ENCODE measurements at regions not wholly inside any gene's neighbourhood (a gene's known extent, or its start where the extent isn't known, plus 50 kb on each side); places are given as distances from the start of the nearest gene placed in this dataset.

DNA sequence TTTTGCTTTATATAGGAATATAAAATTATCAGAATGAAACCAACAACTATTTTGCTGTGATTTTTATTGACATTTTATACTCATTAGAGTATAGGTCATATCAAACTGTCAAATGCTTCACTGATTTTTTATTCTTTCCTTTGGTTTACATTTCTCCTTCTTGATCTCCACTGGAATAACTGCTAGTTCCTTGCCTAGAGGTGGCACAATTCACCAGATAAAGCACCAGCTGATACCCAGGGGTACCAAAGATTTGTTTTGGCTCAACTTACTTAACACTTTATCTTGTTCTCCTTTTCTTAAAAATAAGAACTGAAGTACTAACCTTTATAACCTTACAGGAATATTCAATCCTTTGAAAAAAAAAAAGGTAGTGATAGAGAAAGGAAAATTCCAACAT is 725.1 kb upstream of the CHORDC1 start:
- Histone ChIP-seq H3K27me3 (no peaks in the 10 kb centered on the region), H3K27ac (no peak overlapping the region), H3K9me3 (no peaks in the 10 kb centered on the region), H3K4me3 (no peak overlapping the region), H3K4me1 (no peaks in the 10 kb centered on the region), H3K36me3 (no peaks in the 10 kb centered on the region)
- DNase-seq (ENCODE audit: low spot score in 2 of 2): no peak
- peak in 1 of 3 experiments; percentile 17 for TF ChIP-seq CTCF (IDR thresholded peaks at IDR 0.05)
- intact Hi-C loops (cut with DNase I): no loop called here

DNA sequence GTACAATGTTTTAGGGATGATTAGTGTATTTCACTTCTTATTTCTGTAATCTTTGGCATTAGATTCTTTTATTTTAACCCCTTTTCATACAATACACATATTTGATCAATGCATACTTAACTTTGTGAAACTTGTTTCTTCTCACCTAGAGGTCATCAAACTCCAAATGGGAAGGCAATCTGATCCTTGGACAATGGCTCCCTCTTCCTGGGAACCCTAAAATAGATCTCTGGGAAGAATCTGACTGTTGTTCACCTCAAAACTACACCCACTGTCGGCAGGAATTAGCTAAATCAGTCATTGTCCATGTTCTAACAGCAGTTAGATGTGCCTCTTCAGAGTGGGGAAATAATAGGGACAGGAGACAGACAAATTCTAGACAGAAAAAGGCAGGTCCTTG is 707.4 kb upstream of the CHORDC1 start:
- Histone ChIP-seq H3K27me3 (no peaks in the 10 kb centered on the region), H3K4me3 (no peak overlapping the region), H3K27ac (no peak overlapping the region), H3K36me3 (no peaks in the 10 kb centered on the region), H3K4me1 (no peaks in the 10 kb centered on the region), H3K9me3 (no peaks in the 10 kb centered on the region)
- no peak for TF ChIP-seq CTCF (IDR thresholded peaks at IDR 0.05)
- intact Hi-C loops (cut with DNase I): no loop called here
- no peak for DNase-seq (ENCODE audit: low spot score in 2 of 2)

DNA sequence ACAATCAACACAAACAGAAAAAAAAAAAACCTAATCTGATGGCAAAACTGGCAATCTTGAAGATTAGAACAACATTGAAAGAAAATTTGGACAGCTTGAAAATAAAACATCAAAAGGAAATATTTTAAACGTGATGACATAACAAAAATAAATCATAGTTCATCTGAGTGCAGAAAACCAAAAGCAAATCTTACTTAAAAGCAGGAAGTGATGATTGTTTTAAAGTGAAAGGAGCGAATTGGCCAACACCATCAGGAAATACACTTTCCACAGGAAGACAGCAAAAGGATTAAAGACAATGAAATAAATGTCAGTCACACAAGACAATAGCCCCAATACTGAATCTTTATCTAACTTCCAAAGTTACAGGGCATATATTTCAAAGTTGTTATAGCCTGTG is 696.5 kb upstream of the CHORDC1 start:
- no peak overlapping the region for H3K4me3 ChIP-seq
- no peak for TF ChIP-seq CTCF (IDR thresholded peaks at IDR 0.05)
- no peak for DNase-seq (ENCODE audit: low spot score in 2 of 2)
- no peaks in the 10 kb centered on the region for H3K36me3 ChIP-seq
- H3K4me1 ChIP-seq: no peaks in the 10 kb centered on the region
- no peak overlapping the region for H3K27ac ChIP-seq
- intact Hi-C loops (cut with DNase I): no loop called here
- no peaks in the 10 kb centered on the region for H3K9me3 ChIP-seq
- H3K27me3 ChIP-seq: no peaks in the 10 kb centered on the region

- no peak for TF ChIP-seq CTCF (IDR thresholded peaks at IDR 0.05)
- H3K27ac ChIP-seq: no peak overlapping the region
- H3K4me3 ChIP-seq: no peak overlapping the region
- intact Hi-C loops (cut with DNase I): no loop called here
- DNase-seq (ENCODE audit: low spot score in 2 of 2): no peak
- no peaks in the 10 kb centered on the region for H3K36me3 ChIP-seq
- no peaks in the 10 kb centered on the region for H3K27me3 ChIP-seq
- H3K9me3 ChIP-seq: no peaks in the 10 kb centered on the region
- no peaks in the 10 kb centered on the region for H3K4me1 ChIP-seq
Observed at GRCh38 chr11:90916706-90917105, 693.9 kb upstream of the CHORDC1 start.

- TF ChIP-seq CTCF (IDR thresholded peaks at IDR 0.05): no peak
- Histone ChIP-seq H3K27ac (no peak overlapping the region), H3K4me3 (no peak overlapping the region), H3K27me3 (no peaks in the 10 kb centered on the region), H3K4me1 (no peaks in the 10 kb centered on the region), H3K36me3 (no peaks in the 10 kb centered on the region), H3K9me3 (no peaks in the 10 kb centered on the region)
- DNase-seq (ENCODE audit: low spot score in 2 of 2): no peak
- intact Hi-C loops (cut with DNase I): no loop called here
Observed at GRCh38 chr11:90913131-90913668, 690.4 kb upstream of the CHORDC1 start.

- intact Hi-C loops (cut with DNase I): no loop called here
- Histone ChIP-seq H3K4me3 (no peak overlapping the region), H3K36me3 (no peaks in the 10 kb centered on the region), H3K27ac (no peak overlapping the region), H3K4me1 (no peaks in the 10 kb centered on the region), H3K9me3 (no peaks in the 10 kb centered on the region), H3K27me3 (no peaks in the 10 kb centered on the region)
- no peak for TF ChIP-seq CTCF (IDR thresholded peaks at IDR 0.05)
- no peak for DNase-seq (ENCODE audit: low spot score in 2 of 2)
Observed at GRCh38 chr11:90912631-90913030, 689.8 kb upstream of the CHORDC1 start.

Data from ascending aorta (tissue), 2 donors.